Endothelial cell (in vitro differentiated cells): ENCODE measurements at regions not wholly inside any gene's neighbourhood (a gene's known extent, or its start where the extent isn't known, plus 50 kb on each side); places are given as distances from the start of the nearest gene placed in this dataset.

Source experiments
- DNase-seq: peaks from one replicate; pipeline ENCODE4 v3.0.0; 2021; ENCODE audit warnings: low spot score
- H3K27ac Mint-ChIP-seq: one replicate; pipeline ENCODE4 v1.8.0; 2021; ENCODE audit warnings: mixed read lengths, inconsistent platforms; ENCODE audit not compliant: unreplicated experiment
- H3K27me3 Mint-ChIP-seq: one replicate; pipeline ENCODE4 v1.8.0; 2021; ENCODE audit warnings: mild to moderate bottlenecking, moderate library complexity, mixed read lengths, inconsistent platforms; ENCODE audit not compliant: unreplicated experiment
- H3K36me3 Mint-ChIP-seq: one replicate; pipeline ENCODE4 v1.8.0; 2021; ENCODE audit warnings: mild to moderate bottlenecking, low read depth, mixed read lengths, inconsistent platforms; ENCODE audit not compliant: unreplicated experiment
- H3K4me1 Mint-ChIP-seq: one replicate; pipeline ENCODE4 v1.8.0; 2021; ENCODE audit warnings: mild to moderate bottlenecking, mixed read lengths, inconsistent platforms; ENCODE audit not compliant: unreplicated experiment
- H3K4me3 Mint-ChIP-seq: one replicate; pipeline ENCODE4 v1.8.0; 2021; ENCODE audit warnings: mild to moderate bottlenecking, mixed read lengths, inconsistent platforms; ENCODE audit not compliant: unreplicated experiment
- H3K9me3 Mint-ChIP-seq: one replicate; pipeline ENCODE4 v1.8.0; 2021; ENCODE audit warnings: mixed read lengths, inconsistent platforms; ENCODE audit not compliant: unreplicated experiment
- CTCF ChIP-seq: fragments of 200-600 bp; sonication (generic); IDR thresholded peaks from one replicate; pipeline ENCODE4 v1.5.0; 2021; ENCODE audit warnings: antibody characterized with exemption; ENCODE audit not compliant: unreplicated experiment

GRCh38 chr12:127254420-127254955 is 1012.5 kb upstream of the TMEM132C start:
- Mint-ChIP-seq H3K27me3 (no peaks in the 10 kb centered on the region), H3K4me1 (no peaks in the 10 kb centered on the region), H3K4me3 (no peak overlapping the region), H3K27ac (no peak overlapping the region), H3K9me3 (peaks cover 42% of the 10 kb centered on the region), H3K36me3 (no peaks in the 10 kb centered on the region)
- TF ChIP-seq CTCF = no peak
- DNase-seq = no peak

DNA sequence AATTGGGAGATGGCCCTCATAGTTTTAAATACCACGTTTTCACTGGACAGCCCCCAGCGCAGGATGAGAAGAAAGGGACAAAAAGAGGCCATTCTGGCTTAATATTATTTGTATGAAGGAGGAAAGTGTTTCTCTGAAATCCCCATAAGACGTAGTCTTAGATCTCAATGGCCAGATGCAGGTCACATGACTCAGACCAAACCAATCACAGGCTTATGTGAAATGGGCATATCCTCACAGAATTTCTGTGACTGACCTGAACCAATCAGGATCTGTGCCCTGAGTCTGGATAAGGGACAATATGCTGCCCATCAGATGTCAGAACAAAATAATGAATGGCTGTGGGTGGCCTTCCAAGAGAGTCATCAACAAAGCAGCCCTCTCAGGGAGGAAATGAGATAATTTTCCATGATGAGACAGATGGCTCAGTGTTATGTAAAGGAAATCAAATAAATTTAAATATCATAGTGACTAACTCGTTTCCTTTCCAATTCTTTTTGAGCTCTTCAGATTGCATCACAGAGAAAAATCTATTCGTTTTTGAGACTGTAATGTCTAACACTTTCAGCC is 1009.5 kb upstream of the TMEM132C start:
- H3K36me3 Mint-ChIP-seq = no peaks in the 10 kb centered on the region
- H3K27ac Mint-ChIP-seq = no peak overlapping the region
- DNase-seq = no peak
- no peaks in the 10 kb centered on the region for H3K27me3 Mint-ChIP-seq
- H3K9me3 Mint-ChIP-seq = peaks cover 26% of the 10 kb centered on the region
- no peak overlapping the region for H3K4me3 Mint-ChIP-seq
- no peak for TF ChIP-seq CTCF
- no peaks in the 10 kb centered on the region for H3K4me1 Mint-ChIP-seq

DNA sequence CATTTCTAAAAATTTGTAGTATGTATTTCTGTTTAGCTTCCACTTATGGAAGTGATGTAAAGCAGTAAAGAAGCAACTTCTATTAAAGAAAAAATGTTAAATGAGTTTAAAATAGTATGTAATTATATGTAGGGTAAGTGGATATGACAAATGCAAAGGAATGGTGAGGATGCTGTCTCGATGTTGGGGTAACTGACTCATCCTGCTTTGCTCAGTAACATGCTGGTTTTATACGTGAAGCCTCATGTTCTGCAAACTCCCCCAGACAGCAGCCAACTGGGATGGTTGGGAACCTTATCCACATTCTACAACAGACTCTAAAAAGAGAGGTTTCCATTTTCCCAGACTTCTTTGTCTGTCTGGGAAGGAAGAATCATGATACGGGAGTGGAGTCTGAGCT is 1006.4 kb upstream of the TMEM132C start:
- DNase-seq = no peak
- TF ChIP-seq CTCF = no peak
- Mint-ChIP-seq H3K4me1 (no peaks in the 10 kb centered on the region), H3K9me3 (peaks cover 40% of the 10 kb centered on the region), H3K27ac (no peak overlapping the region), H3K4me3 (no peak overlapping the region), H3K36me3 (no peaks in the 10 kb centered on the region), H3K27me3 (peaks cover 6% of the 10 kb centered on the region)

GRCh38 chr12:127260999-127261398 is 1006.0 kb upstream of the TMEM132C start:
- peaks cover 36% of the 10 kb centered on the region for H3K9me3 Mint-ChIP-seq
- H3K27me3 Mint-ChIP-seq = peaks cover 6% of the 10 kb centered on the region
- H3K36me3 Mint-ChIP-seq = no peaks in the 10 kb centered on the region
- DNase-seq = no peak
- no peak overlapping the region for H3K4me3 Mint-ChIP-seq
- H3K27ac Mint-ChIP-seq = no peak overlapping the region
- no peaks in the 10 kb centered on the region for H3K4me1 Mint-ChIP-seq
- TF ChIP-seq CTCF = no peak

DNA sequence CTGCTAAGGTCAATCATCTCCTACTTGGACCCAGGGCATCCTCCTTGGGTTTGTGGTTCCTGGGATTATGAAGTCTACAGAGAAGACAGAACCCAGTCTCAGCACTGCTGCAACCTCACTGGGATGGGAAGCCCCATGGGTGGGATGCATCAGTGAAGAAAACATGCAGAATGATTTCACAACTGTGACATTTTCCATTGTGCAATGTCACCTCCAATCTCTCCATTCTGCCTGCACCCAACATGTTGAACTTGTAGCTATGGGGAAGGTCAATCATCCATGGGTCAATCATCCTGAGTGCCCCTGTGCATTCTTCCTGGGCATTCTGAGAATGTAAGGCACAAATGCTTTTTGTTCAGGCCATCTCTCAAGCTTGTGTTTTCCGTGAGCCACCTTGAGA is 1004.4 kb upstream of the TMEM132C start:
- Mint-ChIP-seq H3K27me3 (peaks cover 6% of the 10 kb centered on the region), H3K9me3 (peaks cover 38% of the 10 kb centered on the region), H3K36me3 (no peaks in the 10 kb centered on the region), H3K4me1 (no peaks in the 10 kb centered on the region), H3K4me3 (no peak overlapping the region), H3K27ac (no peak overlapping the region)
- no peak for DNase-seq
- no peak for TF ChIP-seq CTCF
